ENCODE measurements at regions not wholly inside any gene's neighbourhood (a gene's known extent, or its start where the extent isn't known, plus 50 kb on each side); places are given as distances from the start of the nearest gene placed in this dataset.
"Not testable (repeated sequence)": the region's sequence is repeated elsewhere in the genome, so short reads cannot be mapped to it uniquely, and the experiment has no call there.

DNA sequence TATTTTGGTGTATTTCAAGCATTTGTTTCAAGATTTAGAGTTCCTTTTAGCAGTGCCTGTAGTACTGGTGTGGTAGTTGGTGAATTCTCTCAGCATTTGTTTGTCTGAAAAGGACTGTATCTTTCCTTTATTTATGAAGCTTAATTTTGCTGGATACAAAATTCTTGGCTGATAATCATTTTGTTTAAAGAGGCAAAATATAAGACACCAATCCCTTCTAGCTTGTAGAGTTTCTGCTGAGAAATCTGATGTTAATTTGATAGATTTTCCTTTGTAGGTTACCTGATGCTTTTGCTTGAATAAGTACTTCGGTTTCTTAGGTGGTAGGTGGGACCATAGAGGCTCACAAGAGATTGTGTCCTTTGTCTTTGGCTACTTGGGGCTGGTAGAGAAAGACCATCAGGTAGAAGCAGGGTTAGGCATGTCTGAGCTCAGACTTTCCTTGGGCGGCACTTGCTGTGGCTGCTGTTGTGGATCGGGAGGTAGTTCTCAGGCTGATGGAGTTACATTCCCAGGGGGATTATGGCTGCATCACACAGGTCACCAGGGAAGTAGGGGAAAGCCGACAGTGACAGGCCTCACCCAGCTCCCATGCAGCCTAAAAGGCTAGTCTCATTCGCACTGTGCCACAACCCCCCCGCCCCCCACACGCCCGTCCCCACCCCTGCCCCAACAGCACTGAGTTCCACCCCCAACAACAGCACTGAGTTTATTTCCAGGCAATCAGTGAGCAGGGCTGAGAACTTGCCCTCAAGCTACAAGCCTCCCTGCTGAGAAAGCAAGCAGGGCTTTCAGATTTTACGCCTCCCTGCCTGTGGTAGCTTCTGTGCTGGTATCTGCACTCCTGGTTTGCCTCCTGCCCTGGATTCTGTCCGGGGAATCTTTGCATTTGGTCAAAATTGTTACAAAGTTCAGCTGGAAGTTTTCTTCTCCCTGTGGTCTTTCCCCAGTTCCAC lies 127.1 kb upstream of the GLRA1 start:
- intact Hi-C loops (cut with DNase I) = no loop called here
- DNase-seq (ENCODE audit: low spot score in 2 of 2) = no peak

DNA sequence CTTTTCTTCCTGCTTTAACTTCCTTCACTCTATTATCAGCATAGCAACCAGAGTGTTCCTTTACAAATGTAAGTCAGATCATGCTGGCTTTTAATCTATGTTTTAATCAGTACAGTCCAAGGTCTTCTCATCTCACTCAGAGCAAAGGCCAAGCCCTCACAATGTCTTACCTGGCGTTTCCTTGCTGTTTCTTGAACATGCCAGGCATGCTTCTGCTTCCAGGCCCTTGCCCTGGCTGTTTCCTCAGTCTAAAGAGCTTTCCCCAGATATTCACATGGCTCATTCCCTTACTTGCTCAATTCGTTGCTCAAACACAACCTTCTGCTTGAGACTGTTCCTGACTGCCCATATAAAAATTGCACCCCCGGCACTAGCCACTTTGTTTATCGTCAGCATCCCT lies 121.7 kb upstream of the GLRA1 start:
- intact Hi-C loops (cut with DNase I) = no loop called here
- H3K27ac ChIP-seq = no peak overlapping the region
- TF ChIP-seq, protein P1, sequence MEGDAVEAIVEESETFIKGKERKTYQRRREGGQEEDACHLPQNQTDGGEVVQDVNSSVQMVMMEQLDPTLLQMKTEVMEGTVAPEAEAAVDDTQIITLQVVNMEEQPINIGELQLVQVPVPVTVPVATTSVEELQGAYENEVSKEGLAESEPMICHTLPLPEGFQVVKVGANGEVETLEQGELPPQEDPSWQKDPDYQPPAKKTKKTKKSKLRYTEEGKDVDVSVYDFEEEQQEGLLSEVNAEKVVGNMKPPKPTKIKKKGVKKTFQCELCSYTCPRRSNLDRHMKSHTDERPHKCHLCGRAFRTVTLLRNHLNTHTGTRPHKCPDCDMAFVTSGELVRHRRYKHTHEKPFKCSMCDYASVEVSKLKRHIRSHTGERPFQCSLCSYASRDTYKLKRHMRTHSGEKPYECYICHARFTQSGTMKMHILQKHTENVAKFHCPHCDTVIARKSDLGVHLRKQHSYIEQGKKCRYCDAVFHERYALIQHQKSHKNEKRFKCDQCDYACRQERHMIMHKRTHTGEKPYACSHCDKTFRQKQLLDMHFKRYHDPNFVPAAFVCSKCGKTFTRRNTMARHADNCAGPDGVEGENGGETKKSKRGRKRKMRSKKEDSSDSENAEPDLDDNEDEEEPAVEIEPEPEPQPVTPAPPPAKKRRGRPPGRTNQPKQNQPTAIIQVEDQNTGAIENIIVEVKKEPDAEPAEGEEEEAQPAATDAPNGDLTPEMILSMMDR (IDR thresholded peaks at IDR 0.05) = no peak

More for the DNA sequence above, 127.1 kb upstream of the GLRA1 start:
- no peaks in the 10 kb centered on the region for H3K36me3 ChIP-seq
- H3K27me3 ChIP-seq = no peaks in the 10 kb centered on the region
- no peaks in the 10 kb centered on the region for H3K4me1 ChIP-seq
- no peak overlapping the region for H3K4me3 ChIP-seq
- peaks cover 0 to 6% of the 10 kb centered on the region in 2 donors for H3K9me3 ChIP-seq
- TF ChIP-seq, protein P1 (IDR thresholded peaks at IDR 0.05) = no peak
- no peak overlapping the region for H3K27ac ChIP-seq

DNA sequence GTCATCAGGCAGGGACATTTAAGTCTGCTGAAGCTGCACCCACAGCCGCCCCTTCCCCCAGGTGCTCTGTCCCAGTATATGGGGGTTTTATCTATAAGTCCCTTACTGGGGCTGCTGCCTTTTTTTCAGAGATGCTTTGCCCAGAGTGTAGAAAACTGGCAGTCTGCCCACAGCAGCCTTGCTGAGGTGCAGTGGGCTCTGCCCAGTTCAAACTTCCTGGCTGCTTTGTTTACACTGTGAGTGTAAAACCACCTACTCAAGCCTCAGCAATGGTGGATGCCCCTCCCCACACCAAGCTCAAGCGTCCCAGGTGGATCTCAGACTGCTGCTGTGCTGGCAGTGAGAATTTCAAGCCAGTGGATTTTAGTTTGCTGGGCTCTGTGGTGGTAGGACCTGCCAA lies 114.2 kb upstream of the GLRA1 start:
- H3K36me3 ChIP-seq; H3K27me3 ChIP-seq; H3K4me3 ChIP-seq; H3K4me1 ChIP-seq; intact Hi-C loops (cut with DNase I); H3K27ac ChIP-seq; DNase-seq (ENCODE audit: low spot score in 2 of 2): not testable (repeated sequence)
- H3K9me3 ChIP-seq = peaks cover 0 to 23% of the 10 kb centered on the region in 2 donors

More for the DNA sequence above, 121.7 kb upstream of the GLRA1 start:
- no peak for DNase-seq (ENCODE audit: low spot score in 2 of 2)
- no peaks in the 10 kb centered on the region for H3K4me1 ChIP-seq
- no peaks in the 10 kb centered on the region for H3K36me3 ChIP-seq
- H3K27me3 ChIP-seq = no peaks in the 10 kb centered on the region
- no peak overlapping the region for H3K4me3 ChIP-seq
- peaks cover 0 to 6% of the 10 kb centered on the region in 2 donors for H3K9me3 ChIP-seq

DNA sequence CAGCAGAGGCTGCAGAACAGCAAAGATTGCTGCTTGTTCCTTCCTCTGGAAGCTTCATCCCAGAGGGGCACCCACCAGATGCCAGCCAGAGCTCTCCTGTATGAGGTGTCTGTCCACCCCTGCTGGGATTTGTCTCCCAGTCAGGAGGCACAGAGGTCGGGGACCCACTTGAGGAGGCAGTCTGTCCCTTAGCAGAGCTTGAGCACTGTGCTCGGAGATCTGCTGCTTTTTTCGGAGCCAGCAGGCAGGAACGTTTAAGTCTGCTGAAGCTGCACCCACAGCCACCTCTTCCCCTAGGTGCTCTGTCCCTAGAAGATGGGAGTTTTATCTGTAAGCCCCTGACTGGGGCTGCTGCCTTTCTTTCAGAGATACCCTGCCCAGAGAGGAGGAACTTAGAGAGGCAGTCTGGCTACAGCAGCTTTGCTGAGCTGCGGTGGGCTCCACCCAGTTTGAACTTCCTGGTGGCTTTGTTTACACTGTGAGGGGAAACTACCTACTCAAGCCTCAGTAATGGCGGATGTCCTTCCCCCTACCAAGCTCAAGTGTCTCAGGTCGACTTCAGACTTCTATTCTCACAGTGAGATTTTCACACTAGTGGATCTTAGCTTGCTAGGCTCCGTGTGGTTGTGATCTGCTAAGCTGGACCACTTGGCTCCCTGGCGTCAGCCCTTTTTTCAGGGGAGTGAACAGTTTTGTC lies 101.8 kb upstream of the GLRA1 start:
- H3K36me3 ChIP-seq; H3K9me3 ChIP-seq; H3K27me3 ChIP-seq; H3K27ac ChIP-seq; intact Hi-C loops (cut with DNase I); H3K4me3 ChIP-seq; DNase-seq (ENCODE audit: low spot score in 2 of 2); H3K4me1 ChIP-seq: not testable (repeated sequence)

DNA sequence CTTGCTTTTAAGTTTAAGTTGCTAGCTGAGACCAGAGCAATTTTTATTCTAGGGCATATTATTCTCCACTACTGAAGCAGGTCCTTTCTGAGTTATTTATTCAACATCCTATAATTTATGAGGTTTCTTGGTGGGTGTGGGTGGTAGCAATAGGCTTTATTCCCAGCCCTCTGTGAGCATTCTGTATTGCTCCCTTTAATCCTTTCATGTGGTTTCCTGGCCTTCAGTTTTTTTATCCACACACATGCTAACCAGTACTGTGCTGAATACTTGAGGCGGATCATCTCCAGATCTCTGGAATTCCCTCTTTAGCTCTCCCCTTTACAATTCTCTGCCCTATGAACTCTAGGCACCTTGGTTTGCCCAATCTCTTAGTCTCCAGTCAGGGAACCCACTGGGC lies 91.8 kb upstream of the GLRA1 start:
- no peaks in the 10 kb centered on the region for H3K4me1 ChIP-seq
- DNase-seq (ENCODE audit: low spot score in 2 of 2) = no peak
- peaks cover 0 to 8% of the 10 kb centered on the region in 2 donors for H3K9me3 ChIP-seq
- TF ChIP-seq, protein P1 (IDR thresholded peaks at IDR 0.05) = no peak
- no peak overlapping the region for H3K27ac ChIP-seq
- H3K36me3 ChIP-seq = no peaks in the 10 kb centered on the region
- H3K27me3 ChIP-seq = no peaks in the 10 kb centered on the region
- no peak overlapping the region for H3K4me3 ChIP-seq
- intact Hi-C loops (cut with DNase I) = no loop called here

DNA sequence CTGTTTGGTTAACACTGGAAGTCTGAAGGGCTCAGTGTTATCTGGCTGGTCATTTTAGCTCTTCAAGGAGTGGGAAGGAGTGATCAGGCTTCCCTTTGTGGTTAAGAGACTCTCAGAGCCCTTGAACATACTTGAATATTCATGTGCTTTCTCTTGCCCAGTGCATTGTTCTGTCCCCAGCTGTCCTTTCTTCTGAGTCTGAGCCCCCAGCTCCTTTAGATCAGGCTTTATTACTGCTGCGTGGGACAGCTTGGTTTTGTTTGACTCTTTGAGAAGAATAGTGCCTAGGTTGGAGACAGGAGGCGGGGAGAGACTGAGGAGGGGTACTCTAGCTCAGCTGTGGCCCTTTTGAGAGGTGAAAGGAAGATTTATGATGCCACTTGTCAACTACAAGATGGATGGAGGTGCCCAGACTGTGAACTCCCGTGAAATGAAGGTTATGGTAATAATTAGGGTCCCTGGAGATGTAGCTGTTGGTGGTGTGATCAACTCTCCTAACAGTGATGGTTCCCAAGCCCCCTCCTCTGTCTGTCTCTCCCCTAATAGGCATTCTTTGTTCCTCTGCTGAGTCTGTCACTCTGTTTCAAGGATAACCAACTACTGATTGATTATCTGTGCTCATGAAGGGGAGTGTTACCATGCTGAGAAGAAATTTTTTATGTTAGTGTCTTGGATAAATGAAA lies 83.1 kb upstream of the GLRA1 start:
- no peak overlapping the region for H3K27ac ChIP-seq
- no peak for DNase-seq (ENCODE audit: low spot score in 2 of 2)
- intact Hi-C loops (cut with DNase I) = no loop called here
- H3K4me3 ChIP-seq = no peak overlapping the region
- H3K36me3 ChIP-seq = no peaks in the 10 kb centered on the region
- H3K4me1 ChIP-seq = no peaks in the 10 kb centered on the region
- no peaks in the 10 kb centered on the region for H3K9me3 ChIP-seq
- H3K27me3 ChIP-seq = no peaks in the 10 kb centered on the region
- TF ChIP-seq, protein P1 (IDR thresholded peaks at IDR 0.05) = no peak
